ENCODE measurements at regions not wholly inside any gene's neighbourhood (a gene's known extent, or its start where the extent isn't known, plus 50 kb on each side); places are given as distances from the start of the nearest gene placed in this dataset.

GRCh38 chr12:25416516-25416915 lies 136.6 kb downstream of the LMNTD1 start:
- Histone ChIP-seq H3K27ac (ENCODE audit: low read depth, low read length) (no peak overlapping the region), H3K36me3 (ENCODE audit: insufficient read depth, low read length) (no peaks in the 10 kb centered on the region), H3K4me3 (ENCODE audit: low read length in 2 of 2) (no peak overlapping the region), H3K4me1 (ENCODE audit: insufficient read depth, low read length) (no peaks in the 10 kb centered on the region), H3K27me3 (ENCODE audit: insufficient read depth, low read length) (no peaks in the 10 kb centered on the region), H3K9me3 (ENCODE audit: control insufficient read depth in 1 of 2, low read length in 2 of 2) (no peaks in the 10 kb centered on the region)
- ChIA-PET POLR2A (ENCODE audit: partially characterized antibody) (no interaction called here), CTCF (ENCODE audit: partially characterized antibody) (no interaction called here)
- peaks cover 2 to 3% of the 10 kb centered on the region in 2 donors for H3K27me3 Mint-ChIP-seq
- H3K27ac Mint-ChIP-seq = no peak overlapping the region
- intact Hi-C loops (cut with micrococcal nuclease) = no loop called here
- DNase-seq = no peak
- H3K36me3 Mint-ChIP-seq = no peaks in the 10 kb centered on the region
- H3K9me3 Mint-ChIP-seq = peaks cover 0 to 2% (median 0%) of the 10 kb centered on the region in 8 donors
- no peak overlapping the region for H3K4me3 Mint-ChIP-seq
- no peaks in the 10 kb centered on the region for H3K4me1 Mint-ChIP-seq

GRCh38 chr12:25415004-25415403 lies 138.1 kb downstream of the LMNTD1 start:
- Mint-ChIP-seq H3K36me3 (no peaks in the 10 kb centered on the region), H3K4me3 (no peak overlapping the region), H3K4me1 (no peaks in the 10 kb centered on the region), H3K27ac (no peak overlapping the region), H3K9me3 (peaks cover 0 to 2% (median 0%) of the 10 kb centered on the region in 8 donors), H3K27me3 (peaks cover 0 to 2% of the 10 kb centered on the region in 2 donors)
- Histone ChIP-seq H3K4me1 (ENCODE audit: insufficient read depth, low read length) (no peaks in the 10 kb centered on the region), H3K36me3 (ENCODE audit: insufficient read depth, low read length) (no peaks in the 10 kb centered on the region), H3K4me3 (ENCODE audit: low read length in 2 of 2) (no peak overlapping the region), H3K9me3 (ENCODE audit: control insufficient read depth in 1 of 2, low read length in 2 of 2) (no peaks in the 10 kb centered on the region), H3K27me3 (ENCODE audit: insufficient read depth, low read length) (no peaks in the 10 kb centered on the region), H3K27ac (ENCODE audit: low read depth, low read length) (no peak overlapping the region)
- no peak for DNase-seq
- CTCF ChIA-PET (ENCODE audit: partially characterized antibody) = no interaction called here
- POLR2A ChIA-PET (ENCODE audit: partially characterized antibody) = no interaction called here
- intact Hi-C loops (cut with micrococcal nuclease) = no loop called here

- Histone ChIP-seq H3K27me3 (ENCODE audit: insufficient read depth, low read length) (no peaks in the 10 kb centered on the region), H3K4me1 (ENCODE audit: insufficient read depth, low read length) (no peaks in the 10 kb centered on the region), H3K9me3 (ENCODE audit: control insufficient read depth in 1 of 2, low read length in 2 of 2) (no peaks in the 10 kb centered on the region), H3K36me3 (ENCODE audit: insufficient read depth, low read length) (no peaks in the 10 kb centered on the region), H3K4me3 (ENCODE audit: low read length in 2 of 2) (no peak overlapping the region), H3K27ac (ENCODE audit: low read depth, low read length) (no peak overlapping the region)
- H3K27ac Mint-ChIP-seq = no peak overlapping the region
- no peaks in the 10 kb centered on the region for H3K4me1 Mint-ChIP-seq
- POLR2A ChIA-PET (ENCODE audit: partially characterized antibody) = no interaction called here
- intact Hi-C loops (cut with micrococcal nuclease) = no loop called here
- peaks cover 0 to 2% (median 0%) of the 10 kb centered on the region in 8 donors for H3K9me3 Mint-ChIP-seq
- CTCF ChIA-PET (ENCODE audit: partially characterized antibody) = interaction anchor here (0.9 to 1.7 kb wide), 2 partner anchors 11 to 24 kb away, joined by 3 to 4 read pairs; no protein-coding TSS in a partner anchor
- peaks cover 0 to 2% of the 10 kb centered on the region in 2 donors for H3K27me3 Mint-ChIP-seq
- no peak for DNase-seq
- no peaks in the 10 kb centered on the region for H3K36me3 Mint-ChIP-seq
- H3K4me3 Mint-ChIP-seq = no peak overlapping the region
Observed at GRCh38 chr12:25412735-25413134, 140.3 kb downstream of the LMNTD1 start.

GRCh38 chr12:25404955-25405354 lies 148.1 kb downstream of the LMNTD1 start:
- no peak overlapping the region for H3K27ac ChIP-seq (ENCODE audit: low read depth, low read length)
- POLR2A ChIA-PET (ENCODE audit: partially characterized antibody) = no interaction called here
- Mint-ChIP-seq H3K36me3 (no peaks in the 10 kb centered on the region), H3K27ac (no peak overlapping the region), H3K4me3 (no peak overlapping the region), H3K4me1 (no peaks in the 10 kb centered on the region), H3K27me3 (peaks cover 0 to 2% of the 10 kb centered on the region in 2 donors), H3K9me3 (peaks cover 0 to 8% (median 3%) of the 10 kb centered on the region in 8 donors)
- H3K9me3 ChIP-seq (ENCODE audit: control insufficient read depth in 1 of 2, low read length in 2 of 2) = no peaks in the 10 kb centered on the region
- intact Hi-C loops (cut with micrococcal nuclease) = no loop called here
- CTCF ChIA-PET (ENCODE audit: partially characterized antibody) = no interaction called here
- no peaks in the 10 kb centered on the region for H3K36me3 ChIP-seq (ENCODE audit: insufficient read depth, low read length)
- DNase-seq = no peak
- H3K27me3 ChIP-seq (ENCODE audit: insufficient read depth, low read length) = no peaks in the 10 kb centered on the region
- H3K4me3 ChIP-seq (ENCODE audit: low read length in 2 of 2) = no peak overlapping the region
- no peaks in the 10 kb centered on the region for H3K4me1 ChIP-seq (ENCODE audit: insufficient read depth, low read length)

- Histone ChIP-seq H3K9me3 (ENCODE audit: control insufficient read depth in 1 of 2, low read length in 2 of 2) (no peaks in the 10 kb centered on the region), H3K4me3 (ENCODE audit: low read length in 2 of 2) (no peak overlapping the region), H3K4me1 (ENCODE audit: insufficient read depth, low read length) (no peaks in the 10 kb centered on the region), H3K36me3 (ENCODE audit: insufficient read depth, low read length) (no peaks in the 10 kb centered on the region), H3K27ac (ENCODE audit: low read depth, low read length) (no peak overlapping the region), H3K27me3 (ENCODE audit: insufficient read depth, low read length) (no peaks in the 10 kb centered on the region)
- no peaks in the 10 kb centered on the region for H3K36me3 Mint-ChIP-seq
- no peak overlapping the region for H3K4me3 Mint-ChIP-seq
- H3K9me3 Mint-ChIP-seq = peaks cover 0 to 8% (median 5%) of the 10 kb centered on the region in 8 donors
- no peaks in the 10 kb centered on the region for H3K4me1 Mint-ChIP-seq
- ChIA-PET POLR2A (ENCODE audit: partially characterized antibody) (no interaction called here), CTCF (ENCODE audit: partially characterized antibody) (interaction anchor here (2.1 kb wide), 1 partner anchor 14 kb away, joined by 4 read pairs; no protein-coding TSS in a partner anchor)
- no peak overlapping the region for H3K27ac Mint-ChIP-seq
- intact Hi-C loops (cut with micrococcal nuclease) = no loop called here
- H3K27me3 Mint-ChIP-seq = peaks cover 2 to 3% of the 10 kb centered on the region in 2 donors
- DNase-seq = no peak
Observed at GRCh38 chr12:25401547-25402345, 151.0 kb upstream of the KRAS start.

- POLR2A ChIA-PET (ENCODE audit: partially characterized antibody) = interaction anchor here (0.6 kb wide), 1 partner anchor 127 kb away, joined by 3 read pairs; no protein-coding TSS in a partner anchor
- Mint-ChIP-seq H3K27ac (no peak overlapping the region), H3K9me3 (peaks cover 0 to 8% (median 3%) of the 10 kb centered on the region in 8 donors), H3K4me3 (no peak overlapping the region), H3K4me1 (no peaks in the 10 kb centered on the region), H3K27me3 (peaks cover 2 to 3% of the 10 kb centered on the region in 2 donors), H3K36me3 (no peaks in the 10 kb centered on the region)
- H3K4me1 ChIP-seq (ENCODE audit: insufficient read depth, low read length) = no peaks in the 10 kb centered on the region
- H3K36me3 ChIP-seq (ENCODE audit: insufficient read depth, low read length) = no peaks in the 10 kb centered on the region
- DNase-seq = no peak
- no peaks in the 10 kb centered on the region for H3K27me3 ChIP-seq (ENCODE audit: insufficient read depth, low read length)
- no peaks in the 10 kb centered on the region for H3K9me3 ChIP-seq (ENCODE audit: control insufficient read depth in 1 of 2, low read length in 2 of 2)
- CTCF ChIA-PET (ENCODE audit: partially characterized antibody) = interaction anchor here (2.4 kb wide), 1 partner anchor 156 kb away, joined by 7 read pairs; no protein-coding TSS in a partner anchor
- H3K4me3 ChIP-seq (ENCODE audit: low read length in 2 of 2) = no peak overlapping the region
- intact Hi-C loops (cut with micrococcal nuclease) = no loop called here
- H3K27ac ChIP-seq (ENCODE audit: low read depth, low read length) = no peak overlapping the region
Observed at GRCh38 chr12:25397001-25397400, 146.3 kb upstream of the KRAS start.

- Histone ChIP-seq H3K27ac (ENCODE audit: low read depth, low read length) (no peak overlapping the region), H3K9me3 (ENCODE audit: control insufficient read depth in 1 of 2, low read length in 2 of 2) (no peaks in the 10 kb centered on the region), H3K4me1 (ENCODE audit: insufficient read depth, low read length) (no peaks in the 10 kb centered on the region), H3K27me3 (ENCODE audit: insufficient read depth, low read length) (no peaks in the 10 kb centered on the region), H3K36me3 (ENCODE audit: insufficient read depth, low read length) (no peaks in the 10 kb centered on the region), H3K4me3 (ENCODE audit: low read length in 2 of 2) (no peak overlapping the region)
- H3K4me1 Mint-ChIP-seq = no peaks in the 10 kb centered on the region
- H3K4me3 Mint-ChIP-seq = no peak overlapping the region
- H3K36me3 Mint-ChIP-seq = no peaks in the 10 kb centered on the region
- no peak overlapping the region for H3K27ac Mint-ChIP-seq
- POLR2A ChIA-PET (ENCODE audit: partially characterized antibody) = no interaction called here
- intact Hi-C loops (cut with micrococcal nuclease) = no loop called here
- peaks cover 0 to 5% (median 0%) of the 10 kb centered on the region in 8 donors for H3K9me3 Mint-ChIP-seq
- CTCF ChIA-PET (ENCODE audit: partially characterized antibody) = no interaction called here
- DNase-seq = no peak
- H3K27me3 Mint-ChIP-seq = peaks cover 0 to 3% of the 10 kb centered on the region in 2 donors
Observed at GRCh38 chr12:25395227-25395626, 144.5 kb upstream of the KRAS start.

Data from CD4-positive, alpha-beta memory T cell (primary cell).